HCT116 (cell line): ENCODE measurements at regions not wholly inside any gene's neighbourhood (a gene's known extent, or its start where the extent isn't known, plus 50 kb on each side); places are given as distances from the start of the nearest gene placed in this dataset.

Experiments
- ATAC-seq: fragments of 200-7000 bp; cut with Tn5 transposase; 2 replicates; pipeline ENCODE4 v1.9.1; 2020; ENCODE audit warnings: mild to moderate bottlenecking, moderate library complexity
- BruUV-seq: library from RNA; stranded (reverse); fragments of 400-500 nt; replicated peaks from 2 replicates; lab custom pipeline; 2021; lab: Mats Ljungman, UMichigan
- CTCF ChIA-PET: fragments of 300-600 bp; sonication (Branson Sonifier 250); formaldehyde crosslinking; loops from one replicate; lab custom pipeline; 2021; ENCODE audit warnings: antibody characterized with exemption; lab: Charles Lee
- POLR2A ChIA-PET: fragments of 300-600, 350-600 bp; sonication (Branson Sonifier 250); formaldehyde crosslinking; loops from one replicate; lab custom pipeline; 2021; ENCODE audit warnings: antibody characterized with exemption; lab: Charles Lee
- RAD21 ChIA-PET, 2 experiments: fragments of 300-600 bp; sonication (Branson Sonifier 250); formaldehyde crosslinking; loops; one replicate each; lab custom pipeline; 2023; ENCODE audit warnings: low total read pairs in 2 of 2; ENCODE audit not compliant: uncharacterized antibody in 2 of 2, unreplicated experiment in 2 of 2, low non-redundant PET in 1 of 2; lab: Charles Lee
- DNase-seq: peaks from one replicate; pipeline ENCODE4 v3.0.0-alpha.2; 2010; ENCODE audit warnings: low read depth, low spot score
- H2AFZ ChIP-seq: fragments of 200-600 bp; shearing (Covaris generic), sonication (generic); 2 replicates; pipeline ENCODE4 v1.6.1; 2017; ENCODE audit warnings: low read depth, mixed run types, mixed read lengths, antibody characterized with exemption, low read length; ENCODE audit not compliant: poor library complexity, severe bottlenecking
- H3K27ac ChIP-seq: 2 replicates; pipeline ENCODE4 v1.5.1; 2012; ENCODE audit warnings: low read depth, low read length
- H3K27me3 ChIP-seq: fragments of 200-600 bp; sonication (generic); 2 replicates; pipeline ENCODE4 v1.6.1; 2016; ENCODE audit warnings: mixed run types, low read length, mixed read lengths; ENCODE audit not compliant: insufficient read depth
- H3K36me3 ChIP-seq, 2 experiments: fragments of 200-500 bp in 1 of 2; fragments of 200-600 bp in 1 of 2; sonication (Bioruptor generic) in 1 of 2; sonication (generic) in 1 of 2; 2 replicates each; pipeline versions ENCODE4 v1.5.1 to v1.6.1; 2014 to 2016; ENCODE audit warnings: low read length in 2 of 2, inconsistent platforms in 1 of 2, mixed read lengths in 1 of 2, mixed run types in 1 of 2; ENCODE audit not compliant: insufficient read depth in 2 of 2, control insufficient read depth in 1 of 2
- H3K4me1 ChIP-seq, 2 experiments: fragments of 200-600 bp in 1 of 2; sonication (generic) in 1 of 2; 2 replicates each; pipeline versions ENCODE4 v1.5.1 to v1.6.1; 2012 to 2017; ENCODE audit warnings: low read length in 2 of 2, inconsistent platforms in 1 of 2, mild to moderate bottlenecking in 1 of 2, mixed read lengths in 1 of 2, mixed run types in 1 of 2, moderate library complexity in 1 of 2; ENCODE audit not compliant: insufficient read depth in 2 of 2, control insufficient read depth in 1 of 2
- H3K4me2 ChIP-seq: fragments of 200-600 bp; sonication (generic); 2 replicates; pipeline ENCODE4 v1.6.1; 2017; ENCODE audit warnings: mixed run types, low read length, mixed read lengths
- H3K4me3 ChIP-seq, 2 experiments: fragments of 200-600 bp in 1 of 2; sonication (generic) in 1 of 2; replicated peaks in 1 of 2; 2 replicates each; pipeline ENCODE4 v1.5.1; 2011 to 2016; ENCODE audit warnings: low read length in 2 of 2, control low read depth in 1 of 2, low read depth in 1 of 2, mild to moderate bottlenecking in 1 of 2, mixed read lengths in 1 of 2, mixed run types in 1 of 2
- H3K79me2 ChIP-seq: fragments of 200-600 bp; sonication (generic); 2 replicates; pipeline ENCODE4 v1.6.1; 2017; ENCODE audit warnings: mild to moderate bottlenecking, mixed run types, low read length, moderate library complexity, mixed read lengths; ENCODE audit not compliant: insufficient read depth
- H3K9ac ChIP-seq: fragments of 200-600 bp; sonication (generic); 2 replicates; pipeline ENCODE4 v1.6.1; 2016; ENCODE audit warnings: low read length, mixed read lengths
- H3K9me2 ChIP-seq: fragments of 200-600 bp; sonication (generic), shearing (Covaris generic); 2 replicates; pipeline ENCODE4 v1.6.1; 2017; ENCODE audit warnings: mixed run types, mild to moderate bottlenecking, moderate library complexity; ENCODE audit not compliant: insufficient read depth
- H3K9me3 ChIP-seq, 2 experiments: fragments of 200-500 bp in 1 of 2; fragments of 200-600 bp in 1 of 2; sonication (Bioruptor generic) in 1 of 2; sonication (generic) in 1 of 2; 2 replicates each; pipeline ENCODE4 v1.6.1; 2014 to 2017; ENCODE audit warnings: low read length in 2 of 2, mixed read lengths in 2 of 2, inconsistent platforms in 1 of 2, low read depth in 1 of 2, mild to moderate bottlenecking in 1 of 2, mixed run types in 1 of 2, moderate library complexity in 1 of 2; ENCODE audit not compliant: control insufficient read depth in 1 of 2, insufficient read depth in 1 of 2
- H4K20me1 ChIP-seq: fragments of 200-600 bp; sonication (generic), shearing (Covaris generic); 2 replicates; pipeline ENCODE4 v1.6.1; 2017; ENCODE audit warnings: mixed run types, mild to moderate bottlenecking, moderate library complexity; ENCODE audit not compliant: insufficient read depth
- CBX3 ChIP-seq: IDR thresholded peaks from 2 replicates; pipeline ENCODE4 v1.6.1; 2012; ENCODE audit warnings: low read depth
- CEBPB ChIP-seq: IDR thresholded peaks from 2 replicates; pipeline ENCODE4 v1.6.1; 2012; ENCODE audit warnings: low read depth
- EGR1 ChIP-seq: IDR thresholded peaks from 2 replicates; pipeline ENCODE4 v1.6.1; 2012; ENCODE audit warnings: low read depth
- ELF1 ChIP-seq: IDR thresholded peaks from 2 replicates; pipeline ENCODE4 v1.6.1; 2012; ENCODE audit warnings: low read depth, borderline replicate concordance
- EZH2 ChIP-seq: fragments of 200-600 bp; sonication (generic); IDR thresholded peaks from 2 replicates; pipeline ENCODE4 v1.6.1; 2017; ENCODE audit warnings: antibody characterized with exemption, mixed run types
- EZH2phosphoT487 ChIP-seq: fragments of 200-600 bp; IDR thresholded peaks from 2 replicates; pipeline ENCODE4 v1.6.1; 2018; ENCODE audit warnings: antibody characterized with exemption, borderline replicate concordance
- FOSL1 ChIP-seq: IDR thresholded peaks from 2 replicates; pipeline ENCODE4 v1.6.1; 2012; ENCODE audit warnings: low read depth
- JUND ChIP-seq: IDR thresholded peaks from 2 replicates; pipeline ENCODE4 v1.6.1; 2012
- POLR2A ChIP-seq: IDR thresholded peaks from 2 replicates; pipeline ENCODE4 v1.7.0; 2011; ENCODE audit warnings: borderline replicate concordance; ENCODE audit not compliant: insufficient read depth, insufficient read length; ENCODE audit errors: extremely low read depth
- POLR2AphosphoS5 ChIP-seq: IDR thresholded peaks from 2 replicates; pipeline ENCODE4 v1.6.1; 2011; ENCODE audit warnings: mild to moderate bottlenecking, low read depth, low read length, moderate library complexity
- RAD21 ChIP-seq: IDR thresholded peaks from 2 replicates; pipeline ENCODE4 v1.6.1; 2012; ENCODE audit warnings: low read depth, mild to moderate bottlenecking
- SP1 ChIP-seq: IDR thresholded peaks from 2 replicates; pipeline ENCODE4 v1.6.1; 2012; ENCODE audit warnings: low read depth
- TCF7L2 ChIP-seq: IDR thresholded peaks from 2 replicates; pipeline ENCODE4 v1.7.0; 2011; ENCODE audit warnings: borderline replicate concordance, inconsistent platforms; ENCODE audit not compliant: insufficient read depth, insufficient read length; ENCODE audit errors: extremely low read depth
- YY1 ChIP-seq: IDR thresholded peaks from 2 replicates; pipeline ENCODE4 v1.6.1; 2011; ENCODE audit warnings: low read length, low read depth, moderate library complexity, mild to moderate bottlenecking; ENCODE audit not compliant: insufficient replicate concordance; ENCODE audit errors: extremely low read depth
- ZFX ChIP-seq: fragments of 450-650 bp; IDR thresholded peaks from 2 replicates; pipeline ENCODE4 v1.6.1; 2017
- ZNF274 ChIP-seq: fragments of 200-500 bp; sonication (Bioruptor generic); IDR thresholded peaks from 2 replicates; pipeline ENCODE4 v1.6.1; 2014; ENCODE audit warnings: mild to moderate bottlenecking, low read depth, low read length, inconsistent platforms
- intact Hi-C: fragments of 100-400 bp; cut with micrococcal nuclease; formaldehyde crosslinking; loops from 2 replicates; pipeline ENCODE4 v1.10.0; 2022
- TF ChIP-seq, protein P1 (sequence below): IDR thresholded peaks from 2 replicates; pipeline ENCODE4 v1.6.1; 2011; ENCODE audit warnings: mild to moderate bottlenecking, low read length, moderate library complexity; ENCODE audit not compliant: insufficient replicate concordance; ENCODE audit errors: extremely low read depth
- TF ChIP-seq, protein P2 (sequence below): IDR thresholded peaks from 2 replicates; pipeline ENCODE4 v1.6.1; 2012
- TF ChIP-seq, protein P3 (sequence below): IDR thresholded peaks from 2 replicates; pipeline ENCODE4 v1.6.1; 2012

GRCh38 chr5:117058740-117059139 lies 484.1 kb upstream of the SEMA6A start:
- no peak overlapping the region for H2AFZ ChIP-seq
- H3K27me3 ChIP-seq = no peaks in the 10 kb centered on the region
- BruUV-seq = no TSS peak
- ChIA-PET POLR2A (no interaction called here), CTCF (no interaction called here), RAD21 (no interaction called here)
- ATAC-seq = no peak
- H3K9me2 ChIP-seq = no peaks in the 10 kb centered on the region
- H3K4me3 ChIP-seq = no peak overlapping the region
- no peak overlapping the region for H3K9ac ChIP-seq
- intact Hi-C loops = no loop called here
- no peak overlapping the region for H3K4me2 ChIP-seq
- H3K79me2 ChIP-seq = no peaks in the 10 kb centered on the region
- no peaks in the 10 kb centered on the region for H3K9me3 ChIP-seq
- TF ChIP-seq RAD21 (no peak), CBX3 (no peak), EZH2phosphoT487 (no peak), POLR2AphosphoS5 (no peak)
- no peak for DNase-seq
- no peaks in the 10 kb centered on the region for H4K20me1 ChIP-seq
- H3K4me1 ChIP-seq = no peaks in the 10 kb centered on the region
- H3K27ac ChIP-seq = no peak overlapping the region
- H3K36me3 ChIP-seq = no peaks in the 10 kb centered on the region

- RAD21 ChIA-PET = no interaction called here
- no peak overlapping the region for H3K4me3 ChIP-seq
- no peak overlapping the region for H3K9ac ChIP-seq
- intact Hi-C loops = no loop called here
- no peaks in the 10 kb centered on the region for H3K79me2 ChIP-seq
- no peak for DNase-seq
- H4K20me1 ChIP-seq = no peaks in the 10 kb centered on the region
- no peaks in the 10 kb centered on the region for H3K4me1 ChIP-seq
- H3K27me3 ChIP-seq = no peaks in the 10 kb centered on the region
- no peak overlapping the region for H3K27ac ChIP-seq
- ATAC-seq = no peak
- H3K9me3 ChIP-seq = no peaks in the 10 kb centered on the region
- no peaks in the 10 kb centered on the region for H3K9me2 ChIP-seq
- no peak overlapping the region for H2AFZ ChIP-seq
- no peak overlapping the region for H3K4me2 ChIP-seq
- CTCF ChIA-PET = no interaction called here
- POLR2A ChIA-PET = no interaction called here
- BruUV-seq = no TSS peak
- H3K36me3 ChIP-seq = no peaks in the 10 kb centered on the region
- TF ChIP-seq POLR2AphosphoS5 = no peak
- no peak for TF ChIP-seq EZH2
- TF ChIP-seq EGR1 = no peak
- no peak for TF ChIP-seq TCF7L2
- TF ChIP-seq, protein P1, sequence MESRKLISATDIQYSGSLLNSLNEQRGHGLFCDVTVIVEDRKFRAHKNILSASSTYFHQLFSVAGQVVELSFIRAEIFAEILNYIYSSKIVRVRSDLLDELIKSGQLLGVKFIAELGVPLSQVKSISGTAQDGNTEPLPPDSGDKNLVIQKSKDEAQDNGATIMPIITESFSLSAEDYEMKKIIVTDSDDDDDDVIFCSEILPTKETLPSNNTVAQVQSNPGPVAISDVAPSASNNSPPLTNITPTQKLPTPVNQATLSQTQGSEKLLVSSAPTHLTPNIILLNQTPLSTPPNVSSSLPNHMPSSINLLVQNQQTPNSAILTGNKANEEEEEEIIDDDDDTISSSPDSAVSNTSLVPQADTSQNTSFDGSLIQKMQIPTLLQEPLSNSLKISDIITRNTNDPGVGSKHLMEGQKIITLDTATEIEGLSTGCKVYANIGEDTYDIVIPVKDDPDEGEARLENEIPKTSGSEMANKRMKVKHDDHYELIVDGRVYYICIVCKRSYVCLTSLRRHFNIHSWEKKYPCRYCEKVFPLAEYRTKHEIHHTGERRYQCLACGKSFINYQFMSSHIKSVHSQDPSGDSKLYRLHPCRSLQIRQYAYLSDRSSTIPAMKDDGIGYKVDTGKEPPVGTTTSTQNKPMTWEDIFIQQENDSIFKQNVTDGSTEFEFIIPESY = no peak
- no peak for TF ChIP-seq CBX3
- TF ChIP-seq CEBPB = no peak
- TF ChIP-seq SP1 = no peak
- no peak for TF ChIP-seq ELF1
- TF ChIP-seq JUND = no peak
- TF ChIP-seq FOSL1 = no peak
- no peak for TF ChIP-seq ZFX
- no peak for TF ChIP-seq ZNF274
- TF ChIP-seq, protein P2, sequence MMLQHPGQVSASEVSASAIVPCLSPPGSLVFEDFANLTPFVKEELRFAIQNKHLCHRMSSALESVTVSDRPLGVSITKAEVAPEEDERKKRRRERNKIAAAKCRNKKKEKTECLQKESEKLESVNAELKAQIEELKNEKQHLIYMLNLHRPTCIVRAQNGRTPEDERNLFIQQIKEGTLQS = no peak
- no peak for TF ChIP-seq RAD21
- no peak for TF ChIP-seq POLR2A
- no peak for TF ChIP-seq YY1
- TF ChIP-seq, protein P3, sequence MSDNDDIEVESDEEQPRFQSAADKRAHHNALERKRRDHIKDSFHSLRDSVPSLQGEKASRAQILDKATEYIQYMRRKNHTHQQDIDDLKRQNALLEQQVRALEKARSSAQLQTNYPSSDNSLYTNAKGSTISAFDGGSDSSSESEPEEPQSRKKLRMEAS = no peak
Observed at GRCh38 chr5:117055517-117055916, 480.9 kb upstream of the SEMA6A start.
